Stimulated activated CD8-positive, alpha-beta memory T cell treated with anti-CD3 and anti-CD28 coated beads, Interleukin-7, amount 100 ng/mL, for 1 hour (primary cell): ENCODE measurements at regions not wholly inside any gene's neighbourhood (a gene's known extent, or its start where the extent isn't known, plus 50 kb on each side); places are given as distances from the start of the nearest gene placed in this dataset.

Source experiments
- DNase-seq, 2 donors: peaks; one replicate each; pipeline ENCODE4 v3.0.0-alpha.2; 2020; ENCODE audit warnings: low read depth in 2 of 2

DNA sequence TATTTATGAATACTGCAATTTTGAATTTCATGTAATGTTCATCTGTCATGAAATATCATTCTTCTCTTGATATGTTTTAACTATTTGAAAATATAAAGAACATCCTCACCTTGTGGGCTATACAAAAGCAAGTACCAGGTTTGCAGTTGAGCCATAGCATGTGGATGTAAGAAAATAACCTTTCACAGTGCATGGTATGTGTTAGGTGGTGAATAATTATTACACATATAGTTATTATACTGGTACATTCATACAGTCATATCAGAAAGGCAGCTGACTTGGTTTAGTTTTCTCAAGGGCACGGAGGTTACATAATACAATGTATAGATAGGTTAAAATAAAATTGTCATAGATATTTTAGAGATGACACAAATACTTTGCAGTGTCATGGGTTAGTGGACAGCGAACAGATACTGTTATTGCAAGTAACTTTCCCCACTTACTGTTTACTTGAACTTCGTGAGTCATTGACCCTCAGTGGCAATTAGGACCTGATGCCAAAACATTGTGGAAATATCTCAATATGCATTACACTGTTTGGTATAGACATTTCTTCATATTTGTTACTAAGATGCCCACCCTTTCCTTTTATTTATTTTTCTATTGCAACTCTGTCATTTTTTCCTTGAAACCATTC is 445.4 kb upstream of the GOT2 start:
- DNase-seq, result no peak

DNA sequence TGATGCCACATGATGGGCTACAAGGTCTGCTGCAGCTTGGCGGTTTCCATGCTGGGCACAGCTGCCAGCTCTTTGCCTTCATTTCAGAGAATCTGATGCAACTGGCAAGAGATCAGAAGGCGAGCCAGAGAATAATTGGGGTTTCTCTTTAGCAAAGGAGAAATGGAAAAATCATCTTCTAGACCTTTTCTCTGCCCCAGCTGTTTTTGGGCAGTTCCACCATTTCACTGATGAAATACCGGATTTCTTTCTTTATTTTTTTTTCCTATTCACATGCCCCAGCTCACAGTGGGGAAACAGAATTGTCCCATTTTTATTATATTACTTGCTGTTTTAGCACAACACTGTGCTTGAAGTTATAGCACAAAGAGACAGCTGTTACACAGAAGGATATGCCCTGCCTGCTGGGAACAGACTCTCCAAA is 439.3 kb upstream of the GOT2 start:
- no peak for DNase-seq

DNA sequence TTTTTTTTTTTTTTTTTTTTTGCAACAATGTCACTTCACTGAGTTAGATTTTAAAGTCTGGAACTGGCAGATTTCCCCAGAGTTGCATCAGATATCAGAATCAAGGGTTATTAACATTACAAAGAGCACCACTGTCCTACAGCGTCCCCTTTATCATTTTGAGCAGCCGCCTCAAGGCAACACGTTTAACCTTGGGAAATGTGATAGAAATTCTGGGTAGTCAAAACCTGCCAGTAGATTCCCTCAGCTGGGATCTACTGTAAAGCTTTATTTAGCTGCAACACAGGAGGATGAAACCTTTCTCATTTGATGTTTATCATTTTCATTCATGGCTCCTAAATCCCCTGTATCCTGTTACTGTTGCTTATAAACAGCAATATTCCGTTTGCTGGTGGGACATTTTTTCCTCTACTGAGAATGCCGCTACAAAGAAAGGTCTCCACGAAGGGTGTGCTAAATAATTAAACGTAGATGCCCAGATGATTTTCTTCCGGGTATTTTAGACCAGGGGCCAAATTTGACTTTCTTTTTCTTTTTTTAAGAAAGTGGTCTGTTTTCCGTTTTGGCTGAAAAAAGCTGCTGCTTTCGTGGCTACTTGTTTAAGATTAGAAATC is 436.1 kb upstream of the GOT2 start:
- DNase-seq, result no peak

DNA sequence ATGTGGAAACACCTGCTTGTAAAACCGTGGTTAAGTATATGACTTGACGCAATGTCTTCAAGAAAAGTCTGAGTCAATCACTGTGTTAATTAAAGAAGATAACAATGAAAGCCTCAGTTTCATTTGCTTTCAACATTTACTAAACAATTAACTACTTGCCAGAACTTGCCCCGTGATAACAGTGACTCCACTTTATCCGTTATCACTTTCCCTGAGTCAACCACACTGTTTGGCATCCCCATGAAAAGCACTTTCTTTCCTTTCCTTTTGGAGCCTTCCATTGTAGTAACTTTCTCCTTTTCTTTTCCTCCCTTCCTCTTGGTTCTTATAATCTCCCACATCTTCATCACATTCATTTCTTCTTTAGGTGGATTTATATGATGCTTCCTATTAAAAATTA is 435.1 kb upstream of the GOT2 start:
- no peak for DNase-seq

DNA sequence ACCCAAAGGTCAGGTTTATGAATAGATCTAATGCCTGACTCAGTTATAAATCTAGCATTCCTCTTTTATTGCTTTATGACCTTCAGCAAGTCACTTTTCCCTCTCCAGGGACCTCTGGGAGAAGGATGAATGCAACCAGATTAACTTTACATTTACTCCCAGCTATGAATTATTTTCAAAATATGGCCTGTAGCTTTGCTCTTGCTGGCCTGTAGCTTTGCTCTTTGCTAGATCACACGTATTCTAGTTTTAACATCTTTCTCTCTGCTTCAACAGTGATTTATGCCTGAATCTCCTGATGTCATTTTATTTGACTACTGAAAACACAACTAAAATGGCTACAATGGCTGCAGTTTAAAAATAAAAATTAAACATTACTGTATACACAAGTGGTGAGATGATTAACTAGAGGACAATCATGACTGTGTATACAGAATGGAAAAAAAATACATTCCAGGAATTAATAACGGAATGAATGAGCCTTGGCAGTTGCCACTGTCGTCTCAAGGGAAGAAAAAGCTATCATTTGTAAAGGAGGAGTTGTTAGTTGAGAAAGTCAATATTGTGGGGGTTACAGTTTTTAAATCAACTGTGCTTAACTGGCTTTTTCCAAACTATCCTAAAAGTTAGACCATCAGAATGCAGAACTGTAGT is 434.5 kb upstream of the GOT2 start:
- no peak for DNase-seq

DNA sequence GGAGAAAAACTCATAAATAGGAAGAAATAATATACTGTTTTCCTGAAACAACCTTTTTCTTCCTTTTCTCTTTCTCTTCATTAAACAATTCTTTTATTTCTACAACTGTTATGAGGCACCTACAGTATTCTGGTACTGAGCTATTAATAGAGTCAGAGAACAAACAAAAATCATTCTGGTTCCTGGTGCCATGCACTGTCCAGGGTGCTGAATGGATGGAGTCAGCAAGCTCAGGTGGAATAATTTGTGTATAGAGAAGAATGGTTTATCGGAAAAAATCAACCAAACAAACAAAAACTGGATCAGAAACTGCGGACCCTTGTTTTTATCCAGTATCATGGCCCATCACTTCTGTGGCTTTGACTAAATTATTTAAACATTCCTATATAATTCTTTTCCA is 430.3 kb upstream of the GOT2 start:
- no peak for DNase-seq

DNA sequence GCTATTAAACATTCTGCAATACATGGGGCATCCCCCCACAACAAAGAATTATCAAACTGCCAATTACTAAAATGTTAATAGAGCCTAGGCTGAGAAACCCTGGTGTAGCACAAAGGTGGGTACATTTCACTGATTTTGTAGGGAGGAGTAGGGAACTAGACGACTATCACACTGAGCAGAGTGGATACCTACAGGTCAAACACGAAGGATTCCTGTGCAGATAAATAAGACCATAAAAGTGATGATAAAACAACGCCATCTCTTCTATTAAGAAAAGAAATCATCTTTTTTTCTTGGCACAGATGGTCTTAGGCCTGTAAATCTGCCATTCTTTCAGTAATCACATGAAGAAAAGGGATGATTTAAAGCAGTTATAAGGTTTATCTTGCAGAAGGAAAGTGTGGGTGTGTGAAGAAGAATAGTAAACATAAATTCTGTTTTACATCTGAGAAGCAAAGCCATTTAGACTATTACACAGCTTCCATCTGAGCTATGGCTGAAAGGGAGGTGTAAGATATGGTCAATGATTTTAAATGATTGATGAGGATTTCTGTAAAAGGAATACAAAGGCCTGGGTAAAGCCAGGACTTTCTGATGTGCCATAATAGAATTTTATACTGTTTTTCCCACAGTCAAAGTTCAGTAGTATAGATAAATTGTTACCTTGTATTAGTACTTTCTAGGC is 429.4 kb upstream of the GOT2 start:
- DNase-seq, result no peak

DNA sequence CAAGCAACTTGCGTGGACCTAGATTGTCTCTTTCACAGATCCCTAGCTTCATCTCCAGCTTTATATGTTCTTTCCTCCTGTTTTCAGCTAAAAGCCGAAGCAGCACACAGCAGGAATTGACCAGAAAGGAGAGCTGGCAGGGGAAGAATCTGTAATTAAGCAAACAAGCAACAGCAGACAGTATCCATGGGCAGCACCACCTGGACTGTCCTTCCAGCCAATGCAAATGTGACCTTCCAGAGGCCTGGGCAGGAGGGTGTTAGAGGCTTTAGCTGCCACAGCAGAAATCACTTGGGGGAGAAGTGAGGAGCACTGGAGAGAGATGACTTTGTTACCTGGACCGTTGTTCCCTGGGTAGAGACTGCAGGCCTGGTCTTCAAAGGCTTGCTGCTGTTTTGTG is 427.6 kb upstream of the GOT2 start:
- no peak for DNase-seq

DNA sequence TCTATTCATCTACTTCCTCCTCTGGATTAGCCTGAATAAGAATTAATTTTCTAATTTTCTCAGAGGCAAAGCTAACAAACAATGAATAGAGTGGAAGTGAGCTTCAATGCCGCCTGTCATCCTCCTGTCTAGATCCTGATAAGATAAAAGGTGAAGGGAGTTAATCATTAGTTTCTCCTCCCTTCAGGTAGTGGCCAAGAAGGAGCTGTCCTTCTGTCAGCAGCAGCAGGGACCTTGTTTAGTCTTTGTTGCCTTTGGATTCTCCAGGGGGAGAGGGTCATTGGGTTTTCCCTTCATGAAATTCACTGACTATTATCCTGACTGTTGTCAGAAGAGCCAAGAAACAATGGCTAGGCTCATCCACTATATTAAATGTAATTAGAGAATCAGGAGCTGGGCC is 420.2 kb upstream of the GOT2 start:
- DNase-seq, result no peak

DNA sequence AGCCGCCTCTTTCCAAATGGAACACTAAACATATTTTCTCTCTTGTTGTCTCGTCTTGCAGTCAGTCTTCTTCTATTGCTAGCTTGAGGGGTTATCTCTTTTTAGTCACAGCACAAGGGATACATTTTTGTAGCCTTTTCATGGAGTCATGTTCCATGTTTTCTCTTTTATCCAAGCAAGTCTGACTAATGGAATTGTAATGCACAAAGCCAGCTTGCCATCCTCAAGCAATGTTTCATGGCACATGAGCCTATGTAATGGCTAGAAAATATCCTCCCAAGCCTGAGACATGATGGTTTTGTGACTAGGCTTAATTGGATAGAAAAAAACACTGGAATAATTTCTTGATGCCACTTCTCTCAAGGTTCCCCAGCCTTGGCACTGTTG is 414.6 kb upstream of the GOT2 start:
- DNase-seq, result no peak

DNA sequence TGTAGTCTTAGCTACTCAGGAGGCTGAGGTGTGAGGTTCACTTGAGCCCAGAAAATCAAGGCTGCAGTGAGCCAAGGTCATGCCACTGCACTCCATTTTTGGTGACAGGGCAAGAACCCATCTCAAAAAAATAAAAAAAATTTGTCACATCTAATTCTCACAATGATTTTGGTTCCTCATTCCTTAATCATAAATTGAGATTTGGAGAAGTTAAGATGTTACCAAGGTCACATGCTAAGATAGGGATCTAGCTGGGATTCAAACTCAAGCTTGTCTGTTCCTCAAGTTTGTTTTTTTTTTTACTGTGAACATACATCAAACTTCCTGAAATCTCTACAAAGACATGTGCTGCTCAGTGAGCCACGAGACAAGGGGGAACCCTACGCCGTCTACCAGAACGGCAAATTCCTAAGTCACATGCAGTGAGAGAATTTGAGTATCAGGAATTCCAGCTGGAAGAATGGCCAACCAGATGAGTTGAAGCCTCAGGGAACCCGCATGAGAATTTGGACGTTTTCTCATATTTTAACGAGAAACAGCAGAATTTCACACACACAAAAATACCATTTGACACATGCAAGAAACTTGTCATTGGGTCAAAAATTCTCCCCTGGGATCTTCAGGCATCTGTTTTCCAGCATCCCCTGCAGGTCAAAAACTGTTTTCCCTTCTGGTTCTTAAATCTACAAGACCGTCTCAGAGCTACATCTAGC is 414.1 kb upstream of the GOT2 start:
- no peak for DNase-seq

DNA sequence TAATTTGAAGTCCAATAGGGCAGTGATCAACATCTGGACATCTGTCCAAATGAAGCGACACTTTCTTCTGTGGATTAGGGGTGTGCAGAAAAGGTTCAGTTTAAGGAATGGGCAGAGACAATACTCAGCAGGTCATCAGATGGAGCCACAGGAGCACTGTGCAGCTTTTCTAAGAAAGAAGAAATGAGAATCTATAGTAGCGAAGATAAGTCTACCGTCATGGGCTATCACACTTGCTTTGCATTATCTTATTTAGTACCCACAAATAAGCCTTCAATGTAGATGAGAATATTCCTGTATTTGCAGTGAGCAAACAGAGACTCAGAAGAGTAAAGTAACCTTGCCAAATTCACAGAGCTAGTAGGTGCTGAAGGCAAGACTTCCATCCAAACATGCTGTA is 412.0 kb upstream of the GOT2 start:
- no peak for DNase-seq

DNA sequence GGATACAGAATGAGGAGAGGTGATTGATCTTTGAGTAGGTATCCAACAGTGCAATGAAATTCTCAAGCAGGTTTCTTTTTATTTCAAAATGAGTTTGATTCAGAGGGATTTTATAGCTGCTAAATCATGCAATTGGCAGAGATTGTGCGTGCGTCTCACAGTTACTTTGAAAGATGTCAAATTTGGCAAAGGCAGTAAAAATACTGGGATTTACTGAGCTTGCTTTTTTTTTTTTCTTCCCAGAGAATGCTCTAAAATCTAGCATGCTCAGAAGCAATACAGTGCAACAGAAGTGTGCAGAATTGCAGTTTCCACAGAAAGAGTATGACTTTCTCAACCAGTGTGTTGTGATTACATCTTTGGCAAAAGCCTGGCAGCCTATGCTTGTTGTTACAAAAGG is 410.7 kb upstream of the GOT2 start:
- no peak for DNase-seq

DNA sequence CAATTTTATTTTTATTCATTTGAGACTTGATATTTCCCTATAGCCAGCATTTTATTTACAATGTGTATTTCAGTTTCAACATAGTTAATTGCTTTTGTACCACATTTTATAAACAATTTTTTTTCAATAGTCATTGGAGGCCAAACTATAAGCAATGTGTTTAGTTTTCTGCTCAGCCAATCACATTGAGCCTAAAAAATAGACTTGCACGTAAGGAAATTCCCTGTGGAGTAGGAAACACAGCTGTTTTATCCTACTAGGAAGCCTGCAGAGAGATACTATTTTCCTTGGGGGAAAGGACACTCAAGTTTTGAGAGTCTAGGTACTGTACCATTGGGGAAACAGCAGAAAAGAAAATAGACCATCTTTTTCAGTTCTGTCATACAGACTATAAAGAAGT is 410.2 kb upstream of the GOT2 start:
- no peak for DNase-seq

DNA sequence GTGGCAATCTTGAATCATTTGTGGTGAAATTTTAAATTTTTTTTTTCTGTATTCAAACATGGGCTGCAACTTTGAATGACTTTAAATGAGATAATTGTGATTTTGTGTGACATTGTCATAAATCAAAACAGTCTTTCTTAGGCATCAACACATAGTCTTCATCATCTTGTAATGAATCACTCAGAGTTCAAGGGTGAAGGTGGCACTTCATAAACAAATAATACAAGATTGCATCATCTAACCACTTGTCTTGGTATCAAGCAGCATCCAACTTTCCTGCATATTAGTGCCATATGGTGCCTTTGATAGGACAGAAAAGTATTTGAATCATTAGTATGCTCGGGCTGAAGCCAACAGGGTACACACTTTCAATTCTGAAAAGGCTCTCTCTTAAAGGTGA is 392.4 kb upstream of the GOT2 start:
- DNase-seq, result no peak

DNA sequence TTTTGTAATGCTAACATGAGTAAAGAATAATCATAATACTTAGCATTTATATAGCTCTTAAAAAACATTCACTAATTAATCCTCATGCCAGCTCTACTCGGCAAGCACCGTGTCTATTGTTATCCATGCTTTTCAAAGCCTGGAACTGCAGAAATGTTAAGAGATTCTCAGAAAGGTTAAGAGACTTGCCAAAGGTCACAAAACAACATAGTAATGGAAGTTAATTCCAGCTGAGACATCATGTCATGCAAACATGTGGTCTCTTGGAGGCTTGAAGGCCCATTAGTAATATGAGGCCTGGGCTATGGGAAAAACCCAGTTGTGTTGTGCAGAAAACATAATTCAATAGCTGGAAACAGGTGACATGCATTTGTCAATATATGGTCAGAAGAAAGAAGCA is 389.9 kb upstream of the GOT2 start:
- DNase-seq, result no peak

DNA sequence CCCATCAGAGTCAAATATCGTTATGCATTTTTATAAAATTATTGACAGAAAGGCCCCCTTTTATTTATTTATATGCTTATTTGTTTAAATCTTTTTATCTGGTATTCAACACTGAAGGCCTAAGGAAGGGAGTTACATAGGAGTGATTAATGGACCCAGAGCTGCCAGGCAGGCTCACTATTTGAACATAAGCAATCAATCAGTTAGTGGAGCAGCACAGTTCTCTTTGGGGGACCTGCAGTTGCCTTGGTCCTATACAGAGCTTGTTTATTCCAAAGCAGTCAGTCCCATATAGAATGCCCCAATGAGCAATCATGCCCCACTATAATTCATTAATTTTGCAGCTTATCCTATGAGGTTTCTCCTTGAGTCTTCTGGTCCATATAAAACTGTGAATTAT is 389.4 kb upstream of the GOT2 start:
- no peak for DNase-seq

DNA sequence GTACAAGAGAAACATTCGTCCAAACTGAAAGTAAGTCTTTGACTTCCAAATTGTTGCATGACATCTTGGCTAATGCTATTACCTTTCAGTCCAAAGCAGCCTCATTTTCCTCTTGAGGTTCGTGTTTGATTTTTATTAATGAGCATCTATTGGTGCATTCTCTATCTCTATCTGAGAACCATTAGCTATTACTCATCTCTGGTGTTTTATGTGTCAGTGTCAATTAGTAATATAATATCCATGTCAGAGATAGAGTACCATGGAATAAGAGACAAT is 388.1 kb upstream of the GOT2 start:
- DNase-seq, result no peak

DNA sequence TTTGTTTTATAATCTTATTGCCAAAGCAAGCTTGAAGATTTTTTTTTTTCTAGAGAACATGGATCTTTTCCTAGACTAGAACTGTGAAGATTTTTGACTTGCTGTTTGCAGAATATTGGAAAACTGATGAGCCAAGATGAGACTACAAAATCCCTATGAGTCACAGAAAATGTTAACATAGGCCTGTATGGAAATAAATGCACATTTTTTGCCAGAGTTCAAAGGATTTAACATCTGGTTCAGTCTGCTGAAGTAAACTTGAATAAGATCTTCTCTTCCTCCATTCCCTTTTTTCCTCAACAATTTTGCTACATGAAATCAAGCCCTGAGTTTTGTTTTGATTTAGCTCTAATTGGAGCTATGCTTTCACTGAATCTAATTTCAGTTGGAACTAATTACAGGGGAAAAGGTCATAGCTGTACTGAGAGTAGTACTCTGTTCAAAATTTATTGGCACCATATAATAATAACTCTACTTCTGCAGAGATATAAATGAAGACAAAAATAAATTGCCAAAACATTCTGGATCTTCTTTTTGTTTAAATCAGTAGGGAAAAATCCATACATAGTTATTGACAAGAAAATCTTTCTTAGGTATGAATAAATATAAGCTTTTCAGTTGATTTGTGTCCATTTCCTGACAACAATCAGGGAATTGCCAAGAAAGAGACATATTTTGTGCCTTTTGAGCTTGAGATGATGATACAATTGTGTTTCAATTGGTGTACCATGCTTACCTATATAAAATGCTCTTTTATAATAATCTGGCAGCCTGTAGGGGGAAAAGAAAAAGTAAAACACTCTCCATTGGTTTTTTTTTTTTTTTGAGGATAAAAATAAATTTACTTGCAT is 387.5 kb upstream of the GOT2 start:
- DNase-seq, result no peak

DNA sequence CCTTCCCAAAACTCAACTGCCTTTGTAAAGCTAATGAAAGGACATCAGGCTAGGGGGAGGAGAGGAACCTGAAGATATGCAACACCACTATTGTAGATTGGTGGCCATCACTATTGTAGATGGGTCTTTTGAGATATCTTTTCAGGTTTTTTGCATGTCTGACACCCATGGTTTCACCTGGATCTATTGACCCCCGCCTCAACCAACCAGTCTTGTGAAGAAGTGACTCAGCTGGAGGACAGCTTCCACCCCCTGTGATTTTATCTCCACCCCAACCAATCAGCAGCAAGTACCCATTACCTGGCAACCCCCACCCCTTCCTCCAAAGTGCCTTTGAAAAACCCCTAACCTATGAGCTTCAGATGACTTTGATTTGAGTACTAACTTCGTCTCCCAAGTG is 382.6 kb upstream of the GOT2 start:
- no peak for DNase-seq

DNA sequence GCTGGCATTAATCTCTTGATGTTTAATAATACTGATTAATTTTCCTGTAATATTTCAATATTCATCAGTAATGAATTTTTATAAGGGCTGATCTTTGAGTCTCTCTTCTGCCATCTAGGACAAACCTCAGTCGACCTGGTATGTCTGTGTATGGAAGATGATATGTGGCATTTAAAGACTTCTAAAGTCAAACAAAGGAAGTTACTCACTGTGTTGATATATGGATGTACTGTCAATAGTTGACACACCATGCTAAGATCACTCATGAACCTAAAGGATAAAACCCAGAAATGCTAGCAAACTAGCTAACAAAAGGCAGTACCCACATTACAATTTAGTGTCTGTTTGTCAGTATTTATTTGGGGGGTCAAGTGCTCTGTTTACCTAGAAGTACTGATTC is 380.7 kb upstream of the GOT2 start:
- DNase-seq, result no peak
